CD4-positive, alpha-beta T cell treated with Interleukin-15 for 1 hour (primary cell): ENCODE measurements at regions not wholly inside any gene's neighbourhood (a gene's known extent, or its start where the extent isn't known, plus 50 kb on each side); places are given as distances from the start of the nearest gene placed in this dataset.
"Not testable (repeated sequence)": the region's sequence is repeated elsewhere in the genome, so short reads cannot be mapped to it uniquely, and the experiment has no call there.

ENCODE experiments used
- DNase-seq: peaks from one replicate; pipeline ENCODE4 v3.0.0-alpha.2; 2020

DNA sequence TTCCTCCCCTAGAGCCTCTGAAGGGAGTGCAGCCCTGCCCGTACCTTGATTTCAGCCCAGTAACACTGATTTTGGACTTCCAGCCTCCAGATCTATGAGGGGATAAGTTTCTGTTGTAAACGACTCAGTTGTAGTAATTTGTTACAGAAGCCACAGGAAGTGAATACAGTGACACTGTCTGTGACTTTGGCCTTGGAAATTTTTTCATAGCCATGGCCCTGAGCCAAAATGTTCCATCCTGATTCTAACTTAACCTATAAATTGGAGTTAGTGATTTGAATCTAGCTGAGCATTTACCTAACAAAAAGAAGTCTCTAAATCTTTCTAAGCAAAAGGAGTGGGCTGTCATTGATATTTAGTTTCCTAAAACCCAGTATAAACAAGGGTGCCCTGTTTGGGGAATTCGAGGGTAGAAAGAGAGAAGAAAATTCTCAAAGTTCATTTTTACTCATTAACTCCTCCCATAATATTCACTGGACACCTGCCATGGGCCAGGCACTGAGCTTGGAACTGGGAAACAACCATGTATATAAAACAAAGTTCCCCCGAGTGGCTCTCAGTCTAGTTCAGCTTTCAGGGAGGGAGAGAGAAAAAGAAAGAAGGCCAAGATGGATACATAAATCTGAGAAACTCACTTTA lies 162.3 kb downstream of the SKIDA1 start:
- DNase-seq: no peak

DNA sequence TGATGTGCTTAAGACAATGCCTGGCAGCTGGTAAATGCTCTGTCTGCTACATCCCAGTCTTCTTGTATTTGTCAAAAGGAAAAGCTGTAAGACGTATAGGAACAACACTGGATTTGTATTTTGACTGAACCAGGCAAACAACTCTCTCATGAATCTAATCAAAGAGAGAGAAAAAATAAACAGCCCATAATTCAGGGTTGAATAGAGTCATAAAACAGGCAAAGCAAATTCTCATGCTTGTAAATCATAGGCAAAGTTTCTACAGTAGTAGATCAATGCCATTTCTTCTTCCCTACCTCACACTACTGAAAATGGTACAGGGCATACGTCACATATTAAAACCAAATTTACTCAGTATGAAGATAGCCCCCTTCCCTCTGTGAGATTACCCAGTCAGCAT lies 166.3 kb downstream of the SKIDA1 start:
- DNase-seq: no peak

DNA sequence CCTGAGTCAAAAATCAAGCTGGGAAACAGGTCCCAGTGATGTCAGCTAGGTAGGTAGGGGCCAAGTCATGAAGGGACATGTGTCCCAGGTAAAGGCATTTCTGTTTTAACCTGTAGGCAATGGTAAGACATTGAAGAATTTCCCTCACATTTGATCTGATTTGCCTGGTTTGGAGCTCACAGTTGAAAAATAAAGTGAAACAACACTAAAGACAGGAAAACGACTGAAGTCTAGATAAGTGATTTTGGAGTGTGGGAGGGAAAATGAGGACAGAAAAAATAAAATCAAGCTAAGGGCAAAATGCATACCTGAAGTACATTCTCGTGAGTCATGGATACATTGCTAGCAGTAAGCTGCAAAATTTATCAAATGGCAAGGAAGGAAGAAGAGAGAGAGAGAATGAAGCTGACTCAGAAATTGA lies 169.9 kb downstream of the SKIDA1 start:
- no peak for DNase-seq

DNA sequence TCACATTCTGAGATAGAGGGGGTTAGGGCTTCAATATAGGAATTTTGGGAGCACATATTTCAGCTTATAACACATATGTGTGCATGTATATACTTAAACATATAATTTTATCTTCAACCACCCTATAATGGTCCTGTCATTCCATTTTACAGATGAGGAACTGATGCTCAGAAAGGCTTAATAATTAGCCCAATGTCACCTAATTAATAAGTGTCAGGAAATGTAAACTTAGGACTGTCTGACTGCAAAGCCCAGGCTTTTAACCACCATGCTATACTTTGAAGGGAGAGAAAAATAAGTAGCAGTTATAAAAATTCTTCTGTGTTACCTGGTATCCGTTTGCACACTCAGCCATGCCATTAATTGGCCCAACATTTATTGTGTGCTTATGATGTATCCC lies 172.6 kb downstream of the SKIDA1 start:
- DNase-seq: no peak

DNA sequence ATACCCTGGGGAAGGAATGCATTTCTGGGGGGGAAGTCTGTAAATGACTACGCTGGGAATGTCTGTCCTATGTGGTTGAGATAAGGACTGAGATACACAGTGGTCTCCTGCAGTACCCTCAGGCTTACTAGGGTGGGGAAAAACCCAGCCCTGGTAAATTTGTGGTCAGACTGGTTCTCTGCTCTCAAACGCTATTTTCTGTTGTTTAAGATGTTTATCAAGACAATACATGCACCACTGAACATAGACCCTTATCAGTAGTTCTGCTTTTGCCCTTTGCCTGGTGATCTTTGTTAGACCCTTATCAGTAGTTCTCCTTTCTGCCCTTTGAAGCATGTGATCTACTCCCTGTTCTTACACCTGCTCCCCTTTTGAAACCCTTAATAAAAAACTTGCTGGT lies 173.9 kb downstream of the SKIDA1 start:
- DNase-seq: not testable (repeated sequence)

DNA sequence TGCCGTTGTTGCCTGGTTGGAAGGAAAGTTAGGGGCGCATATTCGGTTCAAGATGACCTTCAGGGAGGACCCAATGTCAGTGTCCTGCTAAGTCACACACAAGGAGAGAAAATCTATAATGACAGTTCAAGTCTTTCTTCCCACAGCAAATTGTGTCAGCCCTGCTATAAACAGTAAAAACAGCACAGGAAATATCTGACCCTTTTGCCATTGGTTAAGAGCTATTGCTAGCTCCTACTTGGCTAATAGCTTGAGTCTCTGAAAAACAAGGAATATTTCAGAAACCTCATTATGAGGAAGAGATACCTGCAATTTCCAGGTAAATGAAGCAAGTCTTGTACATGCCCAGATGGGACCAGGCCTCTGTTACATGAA lies 175.6 kb downstream of the SKIDA1 start:
- no peak for DNase-seq

GRCh38 chr10:21347785-21348170 lies 177.7 kb downstream of the SKIDA1 start:
- no peak for DNase-seq

DNA sequence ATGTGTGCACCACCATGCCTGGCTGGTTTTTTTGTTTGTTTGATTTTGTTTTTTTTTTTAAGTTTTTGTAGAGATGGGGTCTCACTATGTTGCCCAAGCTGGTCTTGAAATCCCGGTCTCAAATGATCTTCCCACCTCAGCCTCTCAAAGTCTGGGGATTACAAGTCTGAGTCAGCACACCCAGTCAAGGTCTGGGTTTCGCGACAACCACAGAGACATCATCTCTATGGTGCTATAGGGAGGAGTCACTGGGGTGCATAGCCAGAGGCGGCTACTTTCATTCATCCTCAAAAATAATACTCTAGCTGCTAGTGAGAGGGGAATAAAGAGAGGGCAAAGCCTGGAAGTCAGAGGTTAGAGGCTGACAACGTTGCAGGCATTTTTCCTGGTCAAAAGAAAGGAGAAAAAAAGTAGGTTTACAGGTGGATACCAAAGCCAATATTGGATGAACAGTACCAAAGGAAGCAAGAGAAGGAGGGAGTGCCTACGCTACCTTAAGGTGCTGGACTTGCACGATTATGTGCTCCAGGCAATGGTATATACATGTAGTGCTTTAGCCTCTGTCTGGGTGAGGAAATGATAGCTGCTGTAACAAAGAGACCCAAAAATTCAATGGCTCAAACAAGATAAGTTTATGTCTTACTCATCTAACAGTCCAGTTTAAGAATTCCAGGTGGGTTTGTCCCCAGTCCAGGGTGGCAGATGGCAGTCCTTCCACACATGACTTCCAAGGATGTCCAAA lies 178.3 kb downstream of the SKIDA1 start:
- DNase-seq: no peak

- no peak for DNase-seq
These were observed 182.4 kb downstream of the SKIDA1 start for GRCh38 chr10:21343087-21343486.

GRCh38 chr10:21342499-21342898 lies 183.0 kb downstream of the SKIDA1 start:
- not testable (repeated sequence) for DNase-seq

DNA sequence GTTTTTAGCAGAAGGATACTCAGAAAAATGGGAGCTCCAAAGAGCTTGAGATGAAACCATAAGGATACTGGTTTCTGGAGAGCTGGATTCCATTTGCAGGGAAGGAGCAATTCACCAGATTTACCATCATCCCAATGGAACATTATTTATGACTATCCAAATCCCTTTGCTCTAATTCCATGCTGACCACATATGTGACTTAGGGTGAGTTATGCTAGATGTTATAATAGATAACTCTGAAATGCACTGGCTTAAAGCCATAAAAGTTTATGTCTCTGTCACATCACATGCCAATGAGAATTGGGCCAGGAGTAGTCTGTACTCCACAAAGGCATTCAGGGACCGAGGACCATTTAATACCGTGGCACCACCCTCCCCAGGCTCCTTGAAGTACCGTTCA lies 185.2 kb downstream of the SKIDA1 start:
- no peak for DNase-seq

DNA sequence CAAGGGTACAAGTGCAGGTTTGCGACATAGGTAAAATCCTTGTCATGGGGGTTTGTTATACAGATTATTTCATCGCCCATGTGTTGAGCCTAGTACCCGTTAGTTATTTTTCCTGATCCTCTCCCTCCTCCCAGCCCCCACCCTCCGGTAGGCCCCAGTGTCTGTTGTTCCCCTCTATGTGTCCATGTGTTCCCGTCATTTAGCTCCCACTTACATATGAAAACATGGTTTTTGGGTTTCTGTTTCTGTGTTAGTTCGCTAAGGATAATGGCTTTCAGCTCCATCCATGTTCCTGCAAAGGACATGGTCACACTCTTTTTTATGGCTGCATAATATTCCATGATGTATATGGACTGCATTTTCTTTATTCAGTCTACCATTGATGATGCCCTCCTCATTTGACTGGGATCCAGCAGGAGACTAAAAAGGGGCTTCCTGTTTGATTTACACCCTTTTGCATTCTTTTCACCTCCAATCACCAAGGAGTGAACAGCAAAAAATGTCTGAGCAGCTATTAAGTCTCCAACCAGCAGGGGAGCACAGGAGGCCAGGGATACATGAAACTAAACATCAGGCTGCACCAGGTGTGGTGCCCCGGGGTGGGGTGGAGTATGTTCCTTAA lies 188.2 kb downstream of the SKIDA1 start:
- no peak for DNase-seq

GRCh38 chr10:21336476-21337170 lies 188.9 kb downstream of the SKIDA1 start:
- no peak for DNase-seq

- DNase-seq: no peak
These were observed 190.4 kb downstream of the SKIDA1 start for GRCh38 chr10:21334891-21335696.

DNA sequence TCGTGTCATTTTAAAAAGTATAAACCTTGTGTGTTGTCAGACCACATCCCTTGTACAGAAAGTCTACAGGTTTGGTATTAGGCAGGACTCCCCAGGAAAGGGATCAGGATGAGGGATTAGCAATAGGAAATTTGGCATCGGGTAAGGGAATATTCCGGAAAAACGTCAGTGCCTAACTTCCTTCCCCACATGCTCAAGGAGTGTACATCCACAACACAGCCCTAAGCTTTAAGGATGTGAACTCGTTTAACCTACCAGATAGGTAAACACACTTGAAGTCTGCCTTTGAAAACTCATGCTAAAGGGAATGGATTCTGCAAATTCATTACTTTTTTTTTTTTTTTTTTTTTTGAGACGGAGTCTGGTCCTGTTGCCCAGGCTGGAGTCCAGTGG lies 194.9 kb downstream of the SKIDA1 start:
- no peak for DNase-seq

DNA sequence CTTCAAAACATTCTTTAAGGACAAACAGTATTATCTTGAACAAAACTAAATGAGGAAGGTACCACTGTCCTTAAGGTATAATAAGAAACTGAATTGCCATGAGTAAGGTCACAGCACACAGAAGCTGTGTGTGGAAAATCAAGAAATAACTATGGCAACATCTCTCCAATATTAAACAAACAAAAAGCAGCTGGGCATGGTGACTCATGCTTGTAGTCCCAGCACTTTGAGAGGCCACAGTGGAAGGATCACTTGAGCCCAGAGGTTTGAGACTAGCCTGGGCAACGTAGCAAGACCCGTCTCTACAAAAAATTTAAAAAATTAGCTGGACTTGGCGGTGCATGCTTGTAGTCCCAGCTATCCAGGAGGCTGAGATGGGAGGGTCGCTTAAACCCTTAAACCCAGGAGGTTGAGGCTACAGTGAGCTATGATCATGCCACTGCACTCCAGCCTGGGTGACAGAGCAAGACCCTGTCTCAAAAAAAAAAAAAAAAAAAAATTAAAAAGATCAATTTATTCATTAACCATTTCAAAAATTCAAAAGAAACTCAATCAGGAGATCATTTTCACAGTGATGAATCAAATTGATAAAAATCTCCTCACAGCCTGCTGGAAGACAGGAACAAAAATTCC lies 195.4 kb downstream of the SKIDA1 start:
- DNase-seq: no peak

DNA sequence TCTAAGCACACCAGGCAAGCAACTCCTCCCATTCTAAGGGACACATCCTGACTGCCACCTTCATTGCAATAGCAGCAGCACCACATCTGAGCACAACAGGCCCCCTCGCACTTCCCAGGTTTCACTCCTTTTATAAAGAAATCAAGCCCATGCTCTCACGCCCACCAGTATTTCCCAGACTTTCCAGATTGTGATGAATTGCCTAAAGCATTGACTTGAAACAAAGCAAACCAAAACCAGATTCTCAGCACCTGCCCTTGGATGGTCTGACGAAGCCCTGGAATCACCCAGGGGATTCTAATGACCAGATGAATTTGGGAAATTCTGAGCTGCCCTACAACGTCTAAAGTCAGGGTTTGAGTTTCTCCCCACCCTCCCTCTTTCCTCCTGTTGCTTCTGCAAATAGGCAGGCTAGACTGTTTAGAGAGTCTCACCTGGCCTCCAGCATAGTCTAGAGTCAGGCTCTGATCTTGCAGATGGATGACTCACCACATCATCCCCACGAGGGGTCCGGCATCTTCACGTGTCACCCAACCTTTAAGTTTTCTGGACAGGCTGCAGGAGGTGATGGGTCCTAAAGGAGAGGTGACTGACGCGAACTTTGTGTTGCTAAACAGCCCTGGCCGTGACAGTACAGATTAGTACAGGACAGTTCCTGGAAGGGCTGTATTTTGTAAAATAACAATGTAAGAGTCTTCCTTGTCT lies 198.0 kb downstream of the SKIDA1 start:
- no peak for DNase-seq

DNA sequence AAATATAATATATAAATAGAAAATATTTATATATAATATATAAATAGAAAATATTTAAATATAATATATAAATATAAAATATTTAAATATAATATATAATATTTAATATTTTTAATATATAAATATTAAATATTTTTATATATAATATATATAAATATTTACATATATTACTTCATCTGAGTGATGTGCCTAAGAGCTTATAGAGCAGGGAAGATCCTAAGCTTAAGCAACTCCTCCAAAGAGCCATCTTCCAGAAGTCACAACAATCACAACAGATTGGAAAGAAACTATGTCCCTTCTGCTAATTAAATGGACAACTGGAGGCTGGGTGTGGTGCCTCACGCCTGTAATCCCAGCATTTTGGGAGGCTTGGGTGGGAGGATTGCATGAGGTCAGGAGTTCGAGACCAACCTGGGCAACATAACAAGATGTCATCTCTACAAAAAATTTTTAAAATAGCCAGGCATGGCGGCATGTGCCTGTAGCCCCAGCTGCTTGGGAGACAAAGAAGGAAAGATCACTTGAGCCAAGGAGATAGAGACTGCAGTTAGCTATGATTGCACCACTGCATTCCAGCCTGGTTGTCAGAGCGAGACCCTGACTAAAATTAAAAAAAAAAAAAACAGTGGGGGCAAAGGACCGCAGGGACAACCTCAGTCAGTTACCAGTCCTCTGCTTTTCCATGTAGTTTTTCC lies 198.7 kb downstream of the SKIDA1 start:
- no peak for DNase-seq

GRCh38 chr10:21318540-21319167 lies 206.8 kb downstream of the SKIDA1 start:
- DNase-seq: no peak

DNA sequence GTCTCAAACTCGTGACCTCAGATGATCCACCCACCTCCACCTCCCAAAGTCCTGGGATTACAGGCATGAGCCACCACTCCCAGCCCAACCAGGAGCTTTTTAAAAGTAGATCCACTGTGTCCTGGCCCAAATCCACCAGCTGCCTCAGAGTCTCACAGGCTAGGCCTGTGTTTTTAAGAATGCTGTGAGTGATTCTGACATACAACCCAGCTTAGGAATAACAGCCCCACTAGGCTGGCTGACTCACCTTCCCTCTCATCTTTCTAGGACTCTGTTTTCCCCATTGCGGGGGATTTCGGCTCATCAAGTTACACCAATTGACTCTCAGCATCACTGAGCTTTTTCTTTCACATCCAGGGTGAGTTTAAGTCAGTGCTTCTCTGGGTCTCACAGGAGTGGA lies 207.6 kb downstream of the SKIDA1 start:
- no peak for DNase-seq
